Breast epithelium (tissue), 3 donors: ENCODE measurements at regions not wholly inside any gene's neighbourhood (a gene's known extent, or its start where the extent isn't known, plus 50 kb on each side); places are given as distances from the start of the nearest gene placed in this dataset.

Experiments used
- POLR2A ChIP-seq: fragments of 450-650 bp; IDR thresholded peaks from one replicate; pipeline ENCODE4 v1.6.1; 2016; ENCODE audit warnings: antibody characterized with exemption, mild to moderate bottlenecking, moderate library complexity
- POLR2AphosphoS5 ChIP-seq, 3 donors: sonication (generic); formaldehyde crosslinking; IDR thresholded peaks; one replicate each; pipeline ENCODE4 v1.6.1; 2017; ENCODE audit warnings: antibody characterized with exemption in 3 of 3
- TF ChIP-seq, protein P1 (sequence below), 3 donors: fragments of 450-650 bp; IDR thresholded peaks; one replicate each; pipeline ENCODE4 v1.5.1; 2016 to 2017; ENCODE audit warnings: antibody characterized with exemption in 3 of 3, mild to moderate bottlenecking in 3 of 3, moderate library complexity in 3 of 3

GRCh38 chr11:70775386-70776075 is 377.2 kb downstream of the CTTN start:
- no peak for TF ChIP-seq POLR2A
- TF ChIP-seq, protein P1, sequence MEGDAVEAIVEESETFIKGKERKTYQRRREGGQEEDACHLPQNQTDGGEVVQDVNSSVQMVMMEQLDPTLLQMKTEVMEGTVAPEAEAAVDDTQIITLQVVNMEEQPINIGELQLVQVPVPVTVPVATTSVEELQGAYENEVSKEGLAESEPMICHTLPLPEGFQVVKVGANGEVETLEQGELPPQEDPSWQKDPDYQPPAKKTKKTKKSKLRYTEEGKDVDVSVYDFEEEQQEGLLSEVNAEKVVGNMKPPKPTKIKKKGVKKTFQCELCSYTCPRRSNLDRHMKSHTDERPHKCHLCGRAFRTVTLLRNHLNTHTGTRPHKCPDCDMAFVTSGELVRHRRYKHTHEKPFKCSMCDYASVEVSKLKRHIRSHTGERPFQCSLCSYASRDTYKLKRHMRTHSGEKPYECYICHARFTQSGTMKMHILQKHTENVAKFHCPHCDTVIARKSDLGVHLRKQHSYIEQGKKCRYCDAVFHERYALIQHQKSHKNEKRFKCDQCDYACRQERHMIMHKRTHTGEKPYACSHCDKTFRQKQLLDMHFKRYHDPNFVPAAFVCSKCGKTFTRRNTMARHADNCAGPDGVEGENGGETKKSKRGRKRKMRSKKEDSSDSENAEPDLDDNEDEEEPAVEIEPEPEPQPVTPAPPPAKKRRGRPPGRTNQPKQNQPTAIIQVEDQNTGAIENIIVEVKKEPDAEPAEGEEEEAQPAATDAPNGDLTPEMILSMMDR (IDR thresholded peaks at IDR 0.05) = no peak
- TF ChIP-seq POLR2AphosphoS5 (IDR thresholded peaks at IDR 0.05) = no peak
